GM18508 (cell line): ENCODE measurements at regions not wholly inside any gene's neighbourhood (a gene's known extent, or its start where the extent isn't known, plus 50 kb on each side); places are given as distances from the start of the nearest gene placed in this dataset.

Experiments used
- ATAC-seq: cut with Tn5 transposase; IDR thresholded peaks from one replicate; pipeline ENCODE4 v1.9.1; 2021; ENCODE audit warnings: moderate number of reproducible peaks; ENCODE audit not compliant: insufficient read depth, unreplicated experiment

DNA sequence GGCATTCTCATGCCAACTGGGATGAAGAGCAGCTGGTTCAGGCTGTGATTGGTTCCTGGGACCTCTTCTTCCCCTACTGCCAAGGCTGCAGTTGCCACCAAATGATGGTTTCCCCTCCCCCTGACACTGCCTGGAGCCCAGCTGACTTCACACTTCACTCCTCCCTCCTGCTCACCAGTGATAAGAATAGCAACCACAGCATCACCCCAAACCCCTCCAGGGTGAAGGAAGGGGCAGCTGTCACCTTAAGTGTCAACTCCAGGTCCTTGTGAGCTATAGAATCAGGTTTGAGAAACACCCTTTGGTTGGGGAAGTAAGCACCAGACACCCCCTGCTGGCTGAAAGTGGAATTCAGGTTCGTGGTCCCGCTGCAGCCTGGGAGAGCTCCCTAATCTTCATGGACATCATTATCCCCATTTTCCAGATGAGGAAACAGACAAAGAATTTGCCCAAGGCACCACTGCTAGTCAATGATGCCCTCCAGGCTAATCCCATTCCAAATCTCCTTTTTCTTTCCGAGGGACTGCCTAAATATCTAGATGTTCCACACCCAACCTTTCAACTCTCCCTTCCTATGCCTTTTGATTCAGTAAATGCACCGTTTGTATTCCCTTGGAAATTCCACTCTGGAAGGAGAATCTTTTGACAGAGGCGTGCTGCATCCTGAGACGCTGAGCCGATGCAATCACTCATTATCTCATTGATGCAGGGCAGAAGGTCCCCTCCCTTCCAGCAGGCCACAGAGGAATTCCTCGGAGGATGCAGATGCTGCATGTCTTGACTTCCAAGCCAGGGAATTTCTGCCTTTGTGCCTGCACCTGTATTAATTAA is 50.6 kb upstream of the UQCRFS1 start:
- ATAC-seq: no peak

DNA sequence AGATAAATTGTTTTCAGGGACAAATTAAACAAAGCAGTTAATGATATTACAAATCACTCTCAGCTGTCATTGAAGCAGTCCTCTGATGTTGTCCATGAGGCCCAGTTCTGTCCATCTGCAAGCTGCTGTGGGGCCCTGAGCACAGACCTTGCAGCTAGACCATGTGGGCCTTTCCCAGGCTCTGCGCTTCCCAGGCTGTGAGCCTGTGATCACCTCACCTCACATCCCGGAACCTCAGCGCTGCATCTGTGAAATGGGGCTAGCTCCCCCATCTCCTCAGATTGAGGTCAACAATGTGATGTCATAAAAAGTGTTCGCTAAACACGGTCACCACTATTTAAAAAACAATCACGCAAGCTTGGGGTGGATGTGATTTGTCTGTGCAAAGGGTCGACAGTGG is 51.9 kb upstream of the UQCRFS1 start:
- ATAC-seq: no peak

DNA sequence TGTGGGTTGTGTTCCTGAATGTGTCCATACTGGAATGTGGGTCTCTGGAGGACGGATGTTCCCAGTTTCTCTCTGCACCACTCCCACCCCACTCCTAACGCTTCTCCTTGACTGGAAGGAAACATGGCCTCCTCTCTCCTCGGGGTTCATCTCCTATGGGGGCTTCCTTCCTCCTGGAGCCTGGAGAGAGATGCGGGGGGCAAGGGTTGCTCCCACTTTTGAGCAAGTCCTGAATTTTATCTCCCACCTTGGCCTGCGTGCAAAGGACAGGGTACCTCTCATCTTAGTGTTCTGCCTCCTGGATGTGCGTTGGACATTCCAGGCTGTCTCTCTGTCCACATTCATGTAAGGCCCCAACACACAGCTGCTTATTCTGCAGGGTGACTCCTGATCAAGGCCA is 52.5 kb upstream of the UQCRFS1 start:
- no peak for ATAC-seq

DNA sequence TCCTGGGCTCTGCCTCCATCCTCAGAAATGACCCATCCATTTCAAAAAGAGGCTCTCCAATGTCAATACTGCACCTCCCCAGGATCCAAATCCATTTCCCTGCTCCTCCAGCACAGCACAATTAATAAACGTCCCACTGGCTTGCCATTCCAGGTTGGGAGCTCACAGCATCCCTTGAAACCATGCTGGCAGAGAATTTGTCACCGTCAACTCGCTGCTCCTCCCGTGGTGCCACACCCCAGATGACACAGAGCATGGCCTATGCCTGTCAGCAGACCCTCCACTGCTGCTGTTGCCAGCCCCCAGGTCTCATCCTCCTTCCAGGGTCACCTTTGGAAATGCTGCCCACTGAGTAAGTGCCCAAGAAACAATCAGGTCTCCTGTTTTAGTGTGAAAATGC is 53.0 kb upstream of the UQCRFS1 start:
- ATAC-seq: no peak

DNA sequence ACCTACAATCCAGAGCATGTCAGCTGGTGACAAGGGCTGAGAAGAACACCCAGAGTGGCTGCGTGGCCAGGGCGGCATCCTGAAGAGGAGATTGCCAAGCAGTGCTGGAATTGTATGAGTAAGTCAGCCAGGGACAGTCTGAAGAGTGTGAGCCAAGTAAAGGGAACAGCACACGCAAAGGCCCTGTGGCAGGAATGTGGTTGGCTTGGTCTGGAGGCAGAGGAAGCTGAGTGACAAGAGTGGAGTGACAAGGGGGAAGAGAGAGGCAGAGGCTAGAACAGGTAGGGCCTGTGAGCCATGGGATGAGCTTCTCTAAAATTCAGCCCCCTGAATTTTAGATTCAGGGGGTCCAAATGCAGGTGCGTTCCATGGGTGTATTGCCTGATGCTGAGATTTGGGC is 53.7 kb upstream of the UQCRFS1 start:
- no peak for ATAC-seq

DNA sequence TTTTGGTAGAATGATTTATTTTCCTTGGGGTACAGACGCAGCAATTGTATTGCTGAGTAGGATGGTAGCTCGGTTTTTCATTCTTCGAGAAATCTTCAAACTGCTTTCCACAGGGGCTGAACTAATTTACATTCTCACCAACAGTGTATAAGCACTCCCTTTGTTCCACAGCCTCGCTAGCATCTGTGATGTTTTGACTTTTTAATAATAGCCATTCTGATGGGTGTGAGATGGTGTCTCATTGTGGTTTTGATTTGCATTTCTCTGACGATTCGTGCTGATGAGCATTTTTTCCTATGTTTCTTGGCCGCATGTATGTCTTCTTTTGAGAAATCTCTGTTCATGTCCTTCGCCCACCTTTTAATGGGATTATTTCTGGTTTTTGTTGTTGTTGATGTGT is 54.8 kb upstream of the UQCRFS1 start:
- ATAC-seq: no peak

DNA sequence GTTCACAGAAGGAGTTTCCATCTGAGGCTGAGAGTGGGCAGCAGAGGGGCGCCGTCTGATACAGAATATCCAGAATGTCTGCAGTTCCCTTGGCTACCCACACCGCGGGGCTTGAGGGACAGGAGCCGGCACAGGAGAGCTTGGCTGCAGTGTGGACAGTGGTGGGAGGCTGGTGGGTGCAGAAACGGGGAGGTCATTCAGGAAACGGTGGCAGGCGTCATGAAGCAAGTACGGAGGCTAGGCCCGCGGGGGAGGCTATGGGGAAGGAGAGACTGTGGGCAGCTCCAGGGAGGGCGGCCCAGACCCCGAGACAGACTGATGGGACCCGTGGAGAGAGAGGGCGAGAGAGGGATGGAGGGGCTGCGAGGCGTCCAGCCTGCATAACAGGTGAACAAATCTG is 55.2 kb upstream of the UQCRFS1 start:
- ATAC-seq: no peak

DNA sequence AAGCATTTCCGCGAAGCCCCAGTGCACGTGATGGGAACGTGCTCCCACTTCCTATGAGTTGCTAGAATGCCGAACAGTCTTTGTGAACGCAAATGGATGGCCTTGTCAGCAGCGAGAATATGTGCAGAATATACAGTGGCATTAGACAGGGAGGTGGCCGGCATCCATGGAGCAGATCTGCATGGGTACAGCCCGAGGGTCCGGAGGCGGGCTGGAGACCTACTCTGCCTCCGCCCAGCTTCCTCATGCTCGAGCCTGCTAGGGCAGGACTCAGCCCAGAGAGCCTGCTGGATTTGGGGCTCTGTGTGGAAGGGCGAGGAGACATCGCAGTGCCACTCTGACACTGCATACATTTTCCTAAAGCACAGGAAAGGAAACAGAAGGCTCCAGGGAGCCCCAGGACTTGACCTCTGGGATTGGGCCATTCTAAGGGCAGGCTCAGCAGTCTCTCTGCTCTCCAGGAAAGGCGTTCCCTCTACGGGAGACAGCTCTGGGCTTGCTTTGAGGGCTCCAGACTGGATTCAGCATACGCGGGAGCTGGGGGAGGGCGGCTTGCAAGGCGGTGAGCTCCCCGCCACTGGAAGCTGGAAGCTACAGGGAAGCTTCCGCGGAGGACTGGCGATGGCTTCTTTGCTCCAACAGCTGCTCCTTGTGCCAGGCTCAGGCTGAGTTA is 55.9 kb upstream of the UQCRFS1 start:
- ATAC-seq: no peak

DNA sequence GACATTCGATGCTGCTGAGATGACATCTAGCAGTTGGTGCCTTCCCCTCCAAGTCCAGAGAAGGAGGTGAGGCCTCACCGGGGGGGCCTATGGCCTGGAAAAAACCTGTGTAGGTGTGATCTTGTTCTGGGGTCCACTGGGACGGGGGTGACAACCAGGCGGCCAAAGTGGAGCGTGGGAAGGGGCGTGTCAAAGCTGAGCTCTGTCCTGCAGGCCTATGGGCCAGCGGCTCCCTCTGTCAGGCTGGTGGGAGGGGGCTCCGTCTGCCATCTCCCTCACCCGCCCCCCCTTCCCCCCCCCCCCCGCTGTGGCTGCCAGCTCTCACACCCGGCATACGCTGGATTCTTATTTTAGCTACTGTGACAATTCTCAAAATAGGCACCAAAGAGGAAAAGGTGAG is 56.7 kb upstream of the UQCRFS1 start:
- ATAC-seq: no peak

DNA sequence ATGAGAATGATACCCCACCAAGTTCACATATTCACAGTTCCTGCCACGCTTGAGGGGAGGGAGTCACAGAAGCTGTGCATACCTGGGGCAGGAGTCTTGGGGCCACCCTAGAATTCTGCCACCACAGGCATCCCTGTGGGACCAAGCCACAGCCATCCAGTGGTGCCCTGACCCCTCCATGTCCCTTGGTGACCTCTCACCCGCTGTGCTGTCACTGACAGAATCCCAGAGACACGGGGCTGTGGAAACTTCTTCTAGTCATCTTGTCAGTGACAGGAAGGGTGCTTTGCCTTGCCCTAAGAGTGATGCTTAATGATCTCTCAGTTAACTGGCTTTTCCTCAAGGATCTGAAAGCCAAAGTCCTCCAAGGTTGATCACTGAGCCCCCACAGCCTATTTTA is 58.4 kb upstream of the UQCRFS1 start:
- ATAC-seq: no peak

DNA sequence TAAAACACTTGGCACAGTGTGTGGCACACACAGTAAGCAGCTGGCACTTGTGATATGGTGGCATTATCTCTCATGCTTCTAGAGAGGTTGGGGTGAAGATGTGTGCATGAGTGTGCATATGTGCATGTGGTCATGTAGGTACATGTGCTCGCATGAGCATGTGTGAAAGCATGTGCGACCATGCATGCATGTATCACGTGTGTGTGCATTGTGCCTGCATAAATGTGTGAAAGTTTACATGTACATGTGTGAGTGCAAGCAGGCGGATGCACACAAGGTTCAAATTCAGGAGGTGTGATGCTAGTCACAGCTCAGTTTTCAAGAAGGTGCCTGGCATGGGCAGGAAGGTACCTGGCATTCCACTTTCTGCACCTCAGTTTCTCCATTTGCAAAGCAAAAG is 59.0 kb upstream of the UQCRFS1 start:
- ATAC-seq: no peak

DNA sequence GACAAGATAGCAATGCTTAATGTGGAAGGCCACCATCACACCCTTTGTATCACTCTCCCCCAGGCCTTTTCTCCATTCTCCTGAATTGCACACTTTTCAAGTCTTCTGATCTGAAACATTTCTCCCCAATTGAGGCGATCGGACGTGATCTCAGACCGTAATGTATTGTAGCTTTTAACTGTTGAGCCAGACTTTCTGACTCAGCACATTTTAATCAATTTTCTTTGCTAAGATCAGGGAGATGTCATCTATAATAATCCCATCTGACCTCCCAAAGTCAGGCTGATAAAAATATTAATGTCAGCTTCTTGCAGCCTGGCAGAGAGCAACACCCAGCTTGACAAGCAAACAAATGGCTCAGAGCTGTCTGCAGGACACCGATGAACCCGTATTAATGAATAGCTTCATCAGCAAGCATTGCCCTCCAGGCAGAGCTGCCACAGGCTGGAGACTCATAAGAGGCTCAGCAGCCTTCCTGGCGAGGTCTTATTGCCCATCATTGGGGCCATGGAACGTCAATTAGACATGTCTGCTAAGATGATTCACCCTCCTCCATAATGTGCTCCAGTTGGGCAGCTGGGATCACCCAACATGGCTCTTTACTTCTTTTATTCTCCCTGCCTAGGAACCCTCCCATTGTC is 60.2 kb upstream of the UQCRFS1 start:
- no peak for ATAC-seq

DNA sequence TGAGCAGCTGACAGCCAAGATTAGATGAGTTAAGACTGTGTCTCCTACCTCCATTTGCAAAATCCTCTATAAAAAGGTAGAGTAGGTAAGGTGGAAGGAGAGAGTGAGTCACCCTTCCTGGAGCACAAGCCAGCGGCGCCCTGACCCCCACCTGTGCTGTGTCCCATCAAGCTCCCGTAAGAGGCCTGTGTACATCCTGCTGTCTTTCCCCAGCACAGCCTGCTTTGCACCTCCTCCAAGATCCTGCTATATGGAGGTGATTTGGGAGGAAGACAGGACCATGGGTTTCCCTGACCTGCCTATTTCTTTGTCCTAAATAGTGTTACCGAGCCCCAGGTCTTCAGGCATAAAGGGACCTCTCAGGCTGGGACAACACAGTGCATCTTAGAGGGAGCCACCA is 62.3 kb upstream of the UQCRFS1 start:
- ATAC-seq: no peak

DNA sequence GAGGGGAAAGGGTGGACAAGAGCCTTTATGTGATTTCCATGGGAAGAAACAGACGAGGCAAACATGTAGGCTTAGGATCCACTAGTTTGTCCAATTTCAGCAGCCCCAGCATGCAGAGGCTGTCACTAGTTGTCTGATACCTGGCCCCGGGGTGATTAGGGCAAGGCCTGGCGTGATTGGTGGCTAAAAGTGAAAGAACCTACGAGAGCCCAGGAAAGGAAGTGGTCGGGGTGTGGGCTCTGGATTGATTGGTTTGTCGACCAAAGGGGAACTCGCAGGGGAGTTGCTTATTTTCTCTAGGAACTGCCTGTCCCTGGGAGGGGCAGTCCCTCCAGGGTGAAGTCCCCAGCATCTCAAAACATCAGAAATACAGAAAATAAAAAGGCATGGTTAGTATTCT is 64.2 kb upstream of the UQCRFS1 start:
- ATAC-seq: peak; percentile 94

DNA sequence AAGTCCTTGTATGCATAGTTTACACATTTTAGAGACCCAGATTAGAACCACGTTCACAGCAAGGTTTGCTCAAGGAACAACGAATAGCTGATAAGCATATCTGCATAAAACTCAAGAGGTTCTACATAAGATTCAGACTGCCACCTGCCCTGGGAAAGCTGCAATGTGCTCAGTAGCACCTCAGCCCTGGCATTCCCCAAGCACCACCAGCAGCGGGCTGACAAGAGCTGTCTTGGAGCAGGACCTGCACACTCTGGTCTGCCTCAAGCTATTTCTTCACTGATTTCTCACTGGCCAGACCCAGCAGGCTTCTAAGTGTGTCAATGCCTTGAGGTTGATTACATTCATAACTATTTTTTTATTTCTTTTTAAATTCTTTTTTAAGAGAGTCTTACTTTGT is 65.8 kb upstream of the UQCRFS1 start:
- ATAC-seq: no peak

DNA sequence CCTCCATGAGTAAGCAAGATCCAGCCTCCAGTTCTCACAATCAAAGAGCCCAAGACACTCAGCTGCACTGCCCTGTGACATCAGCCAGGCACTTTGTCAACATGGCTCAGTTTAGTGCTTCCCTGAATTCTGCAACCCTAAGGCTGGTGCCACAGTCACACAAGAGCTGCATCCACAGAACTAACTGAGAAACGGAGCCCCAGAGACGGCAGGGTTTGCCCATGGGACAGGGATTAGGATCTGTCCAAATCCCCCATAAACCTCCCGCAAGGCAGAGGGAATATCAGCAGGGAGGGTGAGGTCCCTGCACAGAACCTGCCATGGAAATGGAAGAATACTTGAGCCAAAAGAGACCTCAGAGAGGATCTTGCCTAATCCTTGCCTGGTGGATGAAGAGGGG is 70.4 kb upstream of the UQCRFS1 start:
- no peak for ATAC-seq

DNA sequence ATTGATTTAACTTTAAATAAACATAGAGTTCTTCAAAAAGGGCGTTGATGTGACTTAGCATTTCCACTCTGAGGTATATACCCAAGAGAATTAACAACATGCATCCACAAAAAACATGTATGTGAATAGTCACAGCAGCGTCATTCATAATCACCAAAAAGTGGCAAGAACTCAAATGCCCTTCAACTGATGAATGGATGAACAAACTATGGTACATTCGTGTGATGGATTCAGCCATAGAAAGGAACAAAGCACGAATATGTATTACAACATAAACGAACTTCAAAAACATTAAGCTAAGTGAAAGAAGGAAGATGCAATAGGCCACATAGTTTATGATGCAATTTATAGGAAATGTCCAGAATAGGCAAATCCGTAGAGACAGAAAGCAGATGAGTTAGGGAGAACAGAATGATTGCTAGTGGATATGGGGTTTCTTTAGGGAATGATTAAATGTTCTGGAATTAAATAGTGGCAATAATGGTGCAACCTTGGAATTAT is 72.3 kb upstream of the UQCRFS1 start:
- ATAC-seq: no peak

DNA sequence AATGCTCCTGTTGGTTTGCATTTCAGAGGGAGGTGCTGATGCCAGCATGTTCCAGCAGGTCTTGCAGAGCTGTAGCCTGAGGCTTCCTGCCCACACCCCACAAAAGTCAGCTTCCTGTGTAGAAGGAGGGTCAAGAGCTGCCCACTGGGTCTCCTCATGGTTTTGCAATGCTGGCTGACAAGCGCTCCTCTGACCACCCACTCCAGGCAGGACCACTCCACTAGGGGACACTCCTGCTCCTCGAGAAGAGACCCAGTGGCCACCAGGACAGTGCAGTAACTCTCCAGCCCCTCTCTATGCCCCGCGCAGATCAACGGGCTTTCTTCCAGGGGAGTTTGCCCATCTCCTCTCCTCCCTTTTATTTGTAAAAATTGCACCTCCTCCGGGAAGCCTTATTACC is 72.9 kb upstream of the UQCRFS1 start:
- no peak for ATAC-seq

DNA sequence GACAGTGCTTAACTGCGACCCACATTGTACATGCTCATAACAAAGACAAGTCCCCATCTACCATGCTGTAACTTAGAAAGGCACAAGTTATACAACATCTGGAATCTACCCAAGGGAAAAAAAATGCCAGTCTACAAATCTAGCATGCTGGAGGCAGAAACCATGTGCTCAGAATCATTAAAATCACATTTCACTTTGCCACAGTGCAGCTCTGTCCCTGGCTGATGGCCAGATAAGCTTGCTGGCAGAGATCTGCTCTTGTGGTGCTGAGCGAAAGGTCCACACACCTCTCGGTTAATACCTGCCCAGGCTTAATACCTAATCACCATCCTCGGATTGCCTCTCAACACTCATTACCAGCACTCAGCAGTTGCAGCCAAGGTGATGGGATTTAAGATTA is 74.1 kb upstream of the UQCRFS1 start:
- ATAC-seq: no peak

DNA sequence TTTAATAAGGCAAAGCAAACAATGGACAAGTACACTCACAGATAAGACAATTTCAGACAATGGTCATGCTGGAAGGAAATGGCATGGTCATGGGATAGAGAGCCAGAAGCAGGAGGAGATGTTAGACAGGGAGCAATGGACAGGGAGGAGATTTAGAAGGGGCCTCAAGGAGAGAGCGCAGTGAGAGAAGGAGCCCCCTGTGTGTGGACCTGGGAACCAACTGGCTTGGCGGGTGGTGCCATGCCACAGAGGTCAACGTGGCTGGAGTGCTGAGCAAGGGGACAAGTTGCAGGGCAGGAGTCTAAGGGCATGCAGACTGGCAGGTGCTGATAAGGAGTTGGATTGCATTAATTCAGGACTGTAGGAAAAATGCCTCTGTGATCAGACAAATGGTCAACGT is 75.3 kb upstream of the UQCRFS1 start:
- no peak for ATAC-seq

DNA sequence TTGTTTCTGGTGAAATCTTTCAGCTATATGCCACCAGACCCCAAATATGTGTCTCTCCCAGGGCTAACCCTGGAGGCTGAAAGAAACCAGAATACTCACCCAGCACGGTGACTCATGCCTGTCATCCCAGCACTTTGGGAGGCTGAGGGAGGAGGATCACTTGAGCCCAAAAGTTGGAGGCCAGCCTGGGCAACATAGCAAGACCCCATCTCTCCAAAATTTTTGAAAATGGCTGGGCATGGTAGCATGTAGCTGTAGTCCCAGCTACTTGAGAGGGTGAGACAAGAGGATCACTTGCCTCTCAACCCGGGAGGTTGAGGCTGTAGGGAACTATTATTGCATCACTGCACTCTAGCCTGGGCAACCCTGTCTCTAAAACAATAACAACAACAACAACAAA is 76.1 kb upstream of the UQCRFS1 start:
- no peak for ATAC-seq
